ENCODE measurements at regions not wholly inside any gene's neighbourhood (a gene's known extent, or its start where the extent isn't known, plus 50 kb on each side); places are given as distances from the start of the nearest gene placed in this dataset.
A peak's percentile ranks its signal among the peaks of the same experiment; 100 is the strongest.

- DNase-seq = no peak
- Histone ChIP-seq H3K4me3 (ENCODE audit: low read depth, low read length) (no peak overlapping the region), H3K27me3 (replicated peaks; ENCODE audit: control insufficient read depth, insufficient read depth, low read length) (no peaks in the 10 kb centered on the region), H3K9me3 (no peaks in the 10 kb centered on the region), H3K4me1 (no peaks in the 10 kb centered on the region), H3K36me3 (ENCODE audit: control insufficient read depth, insufficient read depth, low read length) (no peaks in the 10 kb centered on the region)
- H3K36me3 Mint-ChIP-seq (ENCODE audit: insufficient read depth, unreplicated experiment) = no peaks in the 10 kb centered on the region
- TF ChIP-seq, protein P1, sequence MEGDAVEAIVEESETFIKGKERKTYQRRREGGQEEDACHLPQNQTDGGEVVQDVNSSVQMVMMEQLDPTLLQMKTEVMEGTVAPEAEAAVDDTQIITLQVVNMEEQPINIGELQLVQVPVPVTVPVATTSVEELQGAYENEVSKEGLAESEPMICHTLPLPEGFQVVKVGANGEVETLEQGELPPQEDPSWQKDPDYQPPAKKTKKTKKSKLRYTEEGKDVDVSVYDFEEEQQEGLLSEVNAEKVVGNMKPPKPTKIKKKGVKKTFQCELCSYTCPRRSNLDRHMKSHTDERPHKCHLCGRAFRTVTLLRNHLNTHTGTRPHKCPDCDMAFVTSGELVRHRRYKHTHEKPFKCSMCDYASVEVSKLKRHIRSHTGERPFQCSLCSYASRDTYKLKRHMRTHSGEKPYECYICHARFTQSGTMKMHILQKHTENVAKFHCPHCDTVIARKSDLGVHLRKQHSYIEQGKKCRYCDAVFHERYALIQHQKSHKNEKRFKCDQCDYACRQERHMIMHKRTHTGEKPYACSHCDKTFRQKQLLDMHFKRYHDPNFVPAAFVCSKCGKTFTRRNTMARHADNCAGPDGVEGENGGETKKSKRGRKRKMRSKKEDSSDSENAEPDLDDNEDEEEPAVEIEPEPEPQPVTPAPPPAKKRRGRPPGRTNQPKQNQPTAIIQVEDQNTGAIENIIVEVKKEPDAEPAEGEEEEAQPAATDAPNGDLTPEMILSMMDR (IDR thresholded peaks at IDR 0.05; ENCODE audit: insufficient read depth in 1 of 2, low read depth in 1 of 2, low read length in 1 of 2, severe bottlenecking in 1 of 2, unreplicated experiment in 1 of 2) = no peak
- CTCF ChIA-PET = no interaction called here
- no peaks in the 10 kb centered on the region for H3K27me3 Mint-ChIP-seq (ENCODE audit: insufficient read depth, unreplicated experiment)
- POLR2A ChIA-PET = no interaction called here
- intact Hi-C loops (cut with micrococcal nuclease; ENCODE audit: unreplicated experiment) = no loop called here
- no peak overlapping the region for H3K4me3 Mint-ChIP-seq (ENCODE audit: unreplicated experiment)
- H3K4me1 Mint-ChIP-seq (ENCODE audit: low read depth, unreplicated experiment) = no peaks in the 10 kb centered on the region
- no TSS peak for BruUV-seq (replicated peaks)
- H3K9me3 Mint-ChIP-seq (ENCODE audit: unreplicated experiment) = peaks cover 9% of the 10 kb centered on the region
- no peak overlapping the region for H3K27ac Mint-ChIP-seq (ENCODE audit: unreplicated experiment)
Observed at GRCh38 chr9:134993416-134993815, 75.7 kb upstream of the FCN1 start.

DNA sequence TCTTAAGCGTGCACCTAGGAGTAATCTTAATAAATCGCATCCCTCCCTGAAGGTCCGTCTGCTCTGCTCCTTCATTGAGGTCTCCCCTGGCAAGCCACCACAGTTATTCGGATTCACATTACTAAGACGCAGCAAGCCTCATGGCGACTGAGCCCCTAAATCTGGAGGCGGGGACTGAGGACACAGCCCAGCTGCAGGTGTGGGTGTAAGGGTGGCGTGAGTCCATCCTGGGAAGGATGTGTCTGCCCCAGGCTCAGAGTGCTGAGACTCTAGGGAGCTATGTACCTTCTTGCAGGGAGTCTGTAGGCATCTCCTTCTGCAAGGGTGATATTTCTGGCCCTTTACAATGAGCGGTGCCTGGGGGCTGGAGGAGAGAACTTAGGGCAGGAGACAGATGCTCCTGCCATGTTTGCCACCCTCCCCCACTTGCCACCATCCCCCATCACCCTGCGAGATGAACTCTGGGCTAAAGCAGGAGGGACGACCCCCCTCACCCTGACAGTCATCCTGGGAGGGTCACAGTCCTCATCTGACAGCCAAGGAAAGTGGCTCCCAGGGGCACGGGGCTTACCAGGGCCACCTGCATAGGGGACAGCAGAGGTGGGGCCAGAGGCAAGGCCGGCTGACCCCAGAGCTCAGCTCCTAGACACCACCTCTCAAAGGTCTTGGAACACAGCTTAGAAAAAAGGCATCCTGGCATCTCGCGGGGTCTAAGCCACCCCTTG, 76.4 kb upstream of the FCN1 start:
- no peak overlapping the region for H3K27ac Mint-ChIP-seq (ENCODE audit: unreplicated experiment)

GRCh38 chr9:134994926-134995791, 77.4 kb upstream of the FCN1 start:
- H3K36me3 ChIP-seq (ENCODE audit: control insufficient read depth, insufficient read depth, low read length) = no peaks in the 10 kb centered on the region
- H3K27me3 Mint-ChIP-seq (ENCODE audit: insufficient read depth, unreplicated experiment) = no peaks in the 10 kb centered on the region
- BruUV-seq (replicated peaks) = no TSS peak
- peaks cover 26% of the 10 kb centered on the region for H3K9me3 Mint-ChIP-seq (ENCODE audit: unreplicated experiment)
- TF ChIP-seq, protein P1 (IDR thresholded peaks at IDR 0.05; ENCODE audit: insufficient read depth in 1 of 2, low read depth in 1 of 2, low read length in 1 of 2, severe bottlenecking in 1 of 2, unreplicated experiment in 1 of 2) = no peak
- H3K4me3 ChIP-seq (ENCODE audit: low read depth, low read length) = no peak overlapping the region
- no peak for DNase-seq
- H3K27me3 ChIP-seq (replicated peaks; ENCODE audit: control insufficient read depth, insufficient read depth, low read length) = no peaks in the 10 kb centered on the region
- no peak overlapping the region for H3K27ac Mint-ChIP-seq (ENCODE audit: unreplicated experiment)
- H3K4me3 Mint-ChIP-seq (ENCODE audit: unreplicated experiment) = no peak overlapping the region
- ChIA-PET POLR2A (no interaction called here), CTCF (no interaction called here)
- no peaks in the 10 kb centered on the region for H3K4me1 Mint-ChIP-seq (ENCODE audit: low read depth, unreplicated experiment)
- H3K4me1 ChIP-seq = no peaks in the 10 kb centered on the region
- H3K9me3 ChIP-seq = peaks cover 3% of the 10 kb centered on the region; the same call in 1 of the 2 replicates
- no peaks in the 10 kb centered on the region for H3K36me3 Mint-ChIP-seq (ENCODE audit: insufficient read depth, unreplicated experiment)
- intact Hi-C loops (cut with micrococcal nuclease; ENCODE audit: unreplicated experiment) = no loop called here

More for the DNA sequence above, 76.4 kb upstream of the FCN1 start:
- Mint-ChIP-seq H3K27me3 (ENCODE audit: insufficient read depth, unreplicated experiment) (no peaks in the 10 kb centered on the region), H3K36me3 (ENCODE audit: insufficient read depth, unreplicated experiment) (no peaks in the 10 kb centered on the region), H3K4me1 (ENCODE audit: low read depth, unreplicated experiment) (no peaks in the 10 kb centered on the region), H3K9me3 (ENCODE audit: unreplicated experiment) (peaks cover 16% of the 10 kb centered on the region), H3K4me3 (ENCODE audit: unreplicated experiment) (no peak overlapping the region)
- BruUV-seq (replicated peaks) = no TSS peak
- ChIA-PET CTCF (no interaction called here), POLR2A (no interaction called here)
- H3K36me3 ChIP-seq (ENCODE audit: control insufficient read depth, insufficient read depth, low read length) = no peaks in the 10 kb centered on the region
- TF ChIP-seq, protein P1 (IDR thresholded peaks at IDR 0.05; ENCODE audit: insufficient read depth in 1 of 2, low read depth in 1 of 2, low read length in 1 of 2, severe bottlenecking in 1 of 2, unreplicated experiment in 1 of 2) = no peak
- no peaks in the 10 kb centered on the region for H3K9me3 ChIP-seq
- DNase-seq = peak in 1 of 2 experiments; percentile 26
- no peaks in the 10 kb centered on the region for H3K4me1 ChIP-seq
- H3K4me3 ChIP-seq (ENCODE audit: low read depth, low read length) = no peak overlapping the region
- intact Hi-C loops (cut with micrococcal nuclease; ENCODE audit: unreplicated experiment) = no loop called here
- no peaks in the 10 kb centered on the region for H3K27me3 ChIP-seq (replicated peaks; ENCODE audit: control insufficient read depth, insufficient read depth, low read length)
